T-helper 2 cell treated with Interferon-gamma antibody and Interleukin-4, amounts not matched to agents 5 μg/mL and 100 μg/mL, for 36 hours (primary cell): ENCODE measurements at regions not wholly inside any gene's neighbourhood (a gene's known extent, or its start where the extent isn't known, plus 50 kb on each side); places are given as distances from the start of the nearest gene placed in this dataset.

Experiments
- DNase-seq: peaks from one replicate; pipeline ENCODE4 v3.0.0; 2021; ENCODE audit warnings: low spot score
- H3K27ac Mint-ChIP-seq: one replicate; pipeline ENCODE4 v1.8.0; 2021; ENCODE audit warnings: mild to moderate bottlenecking, mixed read lengths
- H3K27me3 Mint-ChIP-seq: one replicate; pipeline ENCODE4 v1.8.0; 2021; ENCODE audit warnings: low read depth, mixed read lengths
- H3K36me3 Mint-ChIP-seq: one replicate; pipeline ENCODE4 v1.8.0; 2021; ENCODE audit warnings: low read depth, mixed read lengths
- H3K4me1 Mint-ChIP-seq: one replicate; pipeline ENCODE4 v1.8.0; 2021; ENCODE audit warnings: low read depth, mixed read lengths
- H3K4me3 Mint-ChIP-seq: one replicate; pipeline ENCODE4 v1.8.0; 2022; ENCODE audit warnings: mild to moderate bottlenecking, moderate library complexity, mixed read lengths
- H3K9me3 Mint-ChIP-seq: one replicate; pipeline ENCODE4 v1.8.0; 2021; ENCODE audit warnings: mixed read lengths

DNA sequence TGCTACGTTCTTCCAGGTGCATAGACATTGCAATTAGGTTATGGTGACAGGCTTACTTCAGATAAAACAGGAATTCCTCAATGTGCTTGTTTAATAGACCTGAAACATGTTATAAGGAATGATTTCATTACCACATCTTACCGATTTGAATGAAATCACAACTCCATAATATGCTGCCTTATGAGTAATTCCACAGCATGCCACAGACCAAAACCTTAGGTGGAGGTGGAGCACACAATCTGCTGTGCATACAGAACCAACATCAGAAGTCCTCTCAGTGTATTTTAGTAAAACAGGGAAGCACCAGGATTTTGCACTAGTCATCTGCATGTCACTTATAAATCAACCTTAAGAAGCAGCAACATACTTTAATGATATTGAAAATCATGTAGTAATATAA is 148.9 kb upstream of the TSHZ2 start:
- H3K27ac Mint-ChIP-seq: no peak overlapping the region
- H3K4me3 Mint-ChIP-seq: no peak overlapping the region
- no peaks in the 10 kb centered on the region for H3K9me3 Mint-ChIP-seq
- H3K36me3 Mint-ChIP-seq: no peaks in the 10 kb centered on the region
- DNase-seq: no peak
- H3K27me3 Mint-ChIP-seq: no peaks in the 10 kb centered on the region
- H3K4me1 Mint-ChIP-seq: peaks cover 2% of the 10 kb centered on the region

DNA sequence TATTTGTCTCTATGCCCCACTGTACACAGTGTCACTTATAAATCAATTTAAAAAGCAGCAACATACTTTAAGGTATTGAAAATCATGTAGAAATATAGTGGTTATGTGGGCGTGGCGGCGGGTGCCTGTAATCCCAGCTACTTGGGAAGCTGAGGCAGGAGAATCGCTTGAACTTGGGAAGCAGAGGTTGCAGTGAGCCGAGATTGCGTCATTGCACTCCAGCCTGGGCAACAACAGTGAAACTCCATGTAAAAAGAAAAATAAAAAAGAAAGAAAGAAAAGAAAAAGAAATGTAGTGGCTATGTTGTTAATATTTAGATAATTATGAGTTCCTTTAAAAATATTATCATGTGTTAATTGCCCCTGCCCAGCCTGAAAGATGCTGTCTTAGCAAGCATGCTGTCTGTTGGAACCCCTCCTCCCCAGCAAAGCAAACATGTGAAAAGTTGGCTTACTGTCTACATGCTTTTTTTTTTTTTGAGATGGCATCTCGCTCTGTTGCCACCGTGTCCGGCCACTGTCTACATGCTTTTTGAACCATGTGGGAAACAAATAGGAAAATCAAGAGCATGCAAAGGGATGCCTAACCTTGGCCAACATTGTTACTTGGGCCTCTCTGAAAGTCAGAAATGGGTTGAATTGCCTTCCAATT is 151.4 kb upstream of the TSHZ2 start:
- no peaks in the 10 kb centered on the region for H3K9me3 Mint-ChIP-seq
- H3K27me3 Mint-ChIP-seq: no peaks in the 10 kb centered on the region
- no peaks in the 10 kb centered on the region for H3K36me3 Mint-ChIP-seq
- peaks cover 2% of the 10 kb centered on the region for H3K4me1 Mint-ChIP-seq
- no peak overlapping the region for H3K4me3 Mint-ChIP-seq
- no peak for DNase-seq
- no peak overlapping the region for H3K27ac Mint-ChIP-seq

DNA sequence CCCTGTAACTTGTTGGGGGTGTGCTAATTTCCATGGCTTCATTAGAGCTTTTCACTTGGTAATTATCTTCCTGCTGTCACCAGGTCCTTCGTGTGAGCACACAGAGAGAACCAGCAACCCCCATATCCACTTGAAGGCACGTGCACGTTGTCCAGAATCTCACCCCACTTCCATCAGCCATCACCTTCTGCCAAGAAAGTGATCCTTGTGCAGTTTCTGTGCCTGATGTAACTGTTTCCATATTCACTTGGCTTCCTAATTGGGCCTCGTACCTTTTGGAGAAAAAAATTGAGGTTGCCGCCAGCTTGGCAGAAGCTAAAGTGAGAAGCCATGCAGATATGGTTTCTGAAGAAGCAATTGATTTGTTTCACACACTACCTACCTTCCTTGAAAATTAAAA is 153.7 kb upstream of the TSHZ2 start:
- DNase-seq: no peak
- Mint-ChIP-seq H3K27ac (no peak overlapping the region), H3K4me3 (no peak overlapping the region), H3K36me3 (no peaks in the 10 kb centered on the region), H3K9me3 (no peaks in the 10 kb centered on the region), H3K4me1 (no peaks in the 10 kb centered on the region), H3K27me3 (no peaks in the 10 kb centered on the region)

DNA sequence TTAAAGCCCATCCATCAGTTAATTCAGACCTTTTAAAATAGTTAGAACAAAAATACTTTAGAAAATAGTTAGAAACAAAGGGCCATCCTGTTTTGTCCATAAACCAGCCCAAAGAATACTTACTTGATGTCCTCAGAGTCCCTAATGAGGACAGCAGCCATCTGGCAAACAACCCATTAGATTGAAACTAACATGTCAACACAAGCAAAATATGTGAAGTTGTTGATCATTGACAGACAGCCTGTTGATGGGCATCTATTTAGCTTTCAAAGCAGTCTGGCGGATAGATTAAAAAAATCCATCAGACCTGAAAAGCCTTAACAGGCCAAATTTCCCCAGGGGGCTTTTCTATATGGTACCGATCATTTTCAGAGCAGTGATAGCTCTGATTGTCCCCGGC is 154.2 kb upstream of the TSHZ2 start:
- DNase-seq: no peak
- H3K9me3 Mint-ChIP-seq: no peaks in the 10 kb centered on the region
- H3K4me1 Mint-ChIP-seq: no peaks in the 10 kb centered on the region
- H3K4me3 Mint-ChIP-seq: no peak overlapping the region
- no peaks in the 10 kb centered on the region for H3K36me3 Mint-ChIP-seq
- no peak overlapping the region for H3K27ac Mint-ChIP-seq
- no peaks in the 10 kb centered on the region for H3K27me3 Mint-ChIP-seq

DNA sequence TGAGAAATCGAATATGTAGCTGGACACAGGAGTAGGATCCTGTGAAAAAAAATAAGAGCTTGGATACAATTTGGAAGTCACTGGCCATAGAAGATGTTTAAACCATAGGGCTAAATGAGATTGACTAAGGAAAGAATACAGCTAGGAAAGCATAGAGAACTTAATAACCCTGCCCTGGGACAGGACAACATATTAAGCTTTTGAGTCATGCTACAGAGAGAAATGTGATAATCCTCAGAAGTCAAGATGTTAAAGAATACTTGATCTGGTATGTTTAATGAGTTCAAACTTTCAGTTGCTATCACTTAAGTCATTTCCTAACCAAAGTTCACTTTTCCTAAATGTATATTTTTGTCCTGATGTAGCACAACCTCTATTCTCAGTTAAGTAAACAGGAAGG is 154.6 kb upstream of the TSHZ2 start:
- no peak for DNase-seq
- H3K4me1 Mint-ChIP-seq: no peaks in the 10 kb centered on the region
- H3K9me3 Mint-ChIP-seq: no peaks in the 10 kb centered on the region
- H3K27me3 Mint-ChIP-seq: no peaks in the 10 kb centered on the region
- no peak overlapping the region for H3K27ac Mint-ChIP-seq
- H3K4me3 Mint-ChIP-seq: no peak overlapping the region
- H3K36me3 Mint-ChIP-seq: no peaks in the 10 kb centered on the region

DNA sequence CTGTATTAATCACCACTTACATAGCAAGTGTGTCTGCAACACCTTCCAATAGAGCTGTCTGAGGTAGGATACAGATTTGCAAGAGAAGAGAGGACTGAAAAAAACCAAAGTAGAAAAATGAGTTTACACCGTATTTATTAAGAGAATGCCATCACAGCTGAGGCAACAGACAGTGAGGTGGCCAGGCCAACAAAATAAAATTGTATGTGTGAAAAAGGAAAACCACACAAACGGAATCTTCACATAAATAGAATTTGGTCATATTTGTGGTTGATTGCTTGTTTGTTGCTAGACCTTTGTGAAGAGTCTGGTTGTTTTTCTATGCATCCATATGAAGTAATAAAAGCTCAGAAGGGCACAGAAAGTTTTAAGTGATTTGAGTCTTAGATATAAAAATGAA is 157.8 kb upstream of the TSHZ2 start:
- DNase-seq: no peak
- Mint-ChIP-seq H3K27ac (no peak overlapping the region), H3K9me3 (no peaks in the 10 kb centered on the region), H3K4me3 (no peak overlapping the region), H3K4me1 (no peaks in the 10 kb centered on the region), H3K36me3 (no peaks in the 10 kb centered on the region), H3K27me3 (no peaks in the 10 kb centered on the region)

DNA sequence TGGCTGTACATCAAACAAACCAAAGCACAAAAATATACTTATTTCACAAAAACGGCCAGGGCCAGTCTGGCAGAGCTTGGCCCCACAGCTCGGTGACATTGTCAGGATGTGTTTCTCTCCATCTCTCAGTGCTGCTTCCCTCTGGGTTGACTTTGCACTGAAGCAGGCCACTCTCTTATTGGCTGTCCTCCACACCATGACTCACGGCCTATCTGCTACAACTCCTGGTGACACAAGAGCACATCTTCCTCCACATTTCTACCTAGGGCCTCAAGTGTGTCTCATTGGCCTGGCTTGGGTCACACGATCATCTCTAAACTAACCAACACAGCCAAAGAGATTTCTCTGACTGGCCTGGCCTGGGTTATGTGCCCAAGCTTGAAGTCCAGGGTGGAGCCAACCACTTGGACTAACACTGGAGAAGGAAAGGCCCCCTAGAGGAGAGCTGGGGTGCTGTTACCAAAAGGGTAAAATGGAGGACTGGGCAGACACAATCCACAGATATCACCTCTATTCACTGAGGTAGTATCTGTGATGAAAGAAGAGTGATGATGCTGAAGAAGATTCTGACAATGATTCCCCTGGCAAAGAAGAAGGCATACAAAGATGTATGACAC is 159.8 kb upstream of the TSHZ2 start:
- Mint-ChIP-seq H3K4me3 (no peak overlapping the region), H3K9me3 (no peaks in the 10 kb centered on the region), H3K4me1 (no peaks in the 10 kb centered on the region), H3K36me3 (no peaks in the 10 kb centered on the region), H3K27me3 (no peaks in the 10 kb centered on the region), H3K27ac (no peak overlapping the region)
- no peak for DNase-seq

DNA sequence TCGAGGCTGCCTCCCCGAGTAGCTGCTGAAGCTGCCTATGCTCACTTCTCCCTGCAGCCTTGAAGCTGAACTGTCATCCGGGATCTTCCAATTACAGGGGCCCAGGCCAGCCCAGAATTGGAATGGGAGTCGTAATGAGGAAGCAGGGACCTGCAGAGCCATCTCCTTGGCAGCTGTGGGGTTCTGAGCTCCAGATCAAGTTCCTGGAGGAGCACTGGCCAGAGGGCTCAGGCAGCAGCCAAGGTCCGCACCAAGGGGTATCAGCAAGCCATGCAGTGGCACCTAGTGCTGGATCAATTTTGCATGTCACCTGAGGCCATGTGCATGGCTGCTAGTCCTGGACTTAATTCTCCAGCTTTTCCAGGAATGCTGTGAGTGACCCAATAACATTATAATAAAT is 163.2 kb upstream of the TSHZ2 start:
- Mint-ChIP-seq H3K36me3 (no peaks in the 10 kb centered on the region), H3K4me3 (no peak overlapping the region), H3K9me3 (no peaks in the 10 kb centered on the region), H3K4me1 (no peaks in the 10 kb centered on the region), H3K27me3 (no peaks in the 10 kb centered on the region), H3K27ac (no peak overlapping the region)
- no peak for DNase-seq

DNA sequence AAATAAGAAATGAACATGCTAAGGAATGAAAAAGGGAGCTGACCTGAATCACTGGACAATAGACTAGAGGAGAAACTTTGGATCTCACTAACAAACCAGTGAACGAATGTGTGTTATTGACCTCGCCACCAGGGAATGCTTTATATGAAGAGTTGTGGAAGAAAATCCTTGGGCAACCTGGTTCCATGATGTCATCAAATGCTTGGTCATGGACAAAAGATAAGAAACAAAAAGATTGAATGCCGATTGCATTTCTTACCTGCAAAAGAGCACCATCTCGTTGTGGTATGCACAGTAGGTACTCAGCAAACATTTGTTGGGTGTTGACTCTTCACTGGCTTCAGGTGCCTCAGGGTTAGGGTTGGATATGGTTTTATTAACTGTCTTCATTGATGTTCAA is 165.2 kb upstream of the TSHZ2 start:
- H3K9me3 Mint-ChIP-seq: no peaks in the 10 kb centered on the region
- H3K27me3 Mint-ChIP-seq: no peaks in the 10 kb centered on the region
- H3K36me3 Mint-ChIP-seq: no peaks in the 10 kb centered on the region

DNA sequence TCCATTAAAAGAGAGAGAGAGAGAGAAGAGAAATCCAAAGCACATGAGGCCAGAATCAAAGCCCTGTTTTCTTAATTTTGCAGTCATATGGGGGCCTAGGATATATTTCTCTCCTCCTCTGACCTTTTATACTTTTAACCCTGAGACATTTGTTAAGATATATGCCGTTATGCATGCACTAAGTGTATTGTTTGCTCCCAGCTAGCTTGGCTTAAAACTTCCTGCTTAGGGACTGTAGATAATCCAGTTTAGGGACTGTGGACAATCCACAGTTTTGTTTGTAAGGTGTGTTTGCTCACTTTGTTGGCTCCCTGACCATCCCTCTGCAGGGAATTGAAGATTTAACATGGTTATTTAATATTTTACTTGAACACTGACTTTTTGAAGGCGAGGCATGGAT is 166.3 kb upstream of the TSHZ2 start:
- H3K27ac Mint-ChIP-seq: no peak overlapping the region
- H3K36me3 Mint-ChIP-seq: no peaks in the 10 kb centered on the region
- no peaks in the 10 kb centered on the region for H3K27me3 Mint-ChIP-seq
- H3K9me3 Mint-ChIP-seq: no peaks in the 10 kb centered on the region
- DNase-seq: no peak
- no peaks in the 10 kb centered on the region for H3K4me1 Mint-ChIP-seq
- no peak overlapping the region for H3K4me3 Mint-ChIP-seq

More for the DNA sequence above, 165.2 kb upstream of the TSHZ2 start:
- H3K4me1 Mint-ChIP-seq: no peaks in the 10 kb centered on the region
- H3K4me3 Mint-ChIP-seq: no peak overlapping the region
- DNase-seq: no peak
- no peak overlapping the region for H3K27ac Mint-ChIP-seq

DNA sequence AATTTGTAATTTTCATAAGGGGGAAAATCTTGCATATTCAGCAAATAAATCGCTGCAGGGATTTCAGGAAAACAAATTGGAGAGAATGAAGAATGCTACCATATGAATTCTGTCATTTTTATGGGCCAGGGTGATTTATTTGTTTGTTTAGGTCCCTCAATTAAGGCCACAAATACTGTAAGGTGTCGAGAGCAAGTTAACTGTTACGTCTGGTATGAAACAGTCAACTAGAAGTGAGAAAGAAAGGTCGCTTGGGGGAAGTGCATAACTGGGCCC is 166.9 kb upstream of the TSHZ2 start:
- H3K27me3 Mint-ChIP-seq: no peaks in the 10 kb centered on the region
- no peaks in the 10 kb centered on the region for H3K4me1 Mint-ChIP-seq
- H3K36me3 Mint-ChIP-seq: no peaks in the 10 kb centered on the region
- no peak overlapping the region for H3K27ac Mint-ChIP-seq
- no peak overlapping the region for H3K4me3 Mint-ChIP-seq
- no peak for DNase-seq
- H3K9me3 Mint-ChIP-seq: no peaks in the 10 kb centered on the region

DNA sequence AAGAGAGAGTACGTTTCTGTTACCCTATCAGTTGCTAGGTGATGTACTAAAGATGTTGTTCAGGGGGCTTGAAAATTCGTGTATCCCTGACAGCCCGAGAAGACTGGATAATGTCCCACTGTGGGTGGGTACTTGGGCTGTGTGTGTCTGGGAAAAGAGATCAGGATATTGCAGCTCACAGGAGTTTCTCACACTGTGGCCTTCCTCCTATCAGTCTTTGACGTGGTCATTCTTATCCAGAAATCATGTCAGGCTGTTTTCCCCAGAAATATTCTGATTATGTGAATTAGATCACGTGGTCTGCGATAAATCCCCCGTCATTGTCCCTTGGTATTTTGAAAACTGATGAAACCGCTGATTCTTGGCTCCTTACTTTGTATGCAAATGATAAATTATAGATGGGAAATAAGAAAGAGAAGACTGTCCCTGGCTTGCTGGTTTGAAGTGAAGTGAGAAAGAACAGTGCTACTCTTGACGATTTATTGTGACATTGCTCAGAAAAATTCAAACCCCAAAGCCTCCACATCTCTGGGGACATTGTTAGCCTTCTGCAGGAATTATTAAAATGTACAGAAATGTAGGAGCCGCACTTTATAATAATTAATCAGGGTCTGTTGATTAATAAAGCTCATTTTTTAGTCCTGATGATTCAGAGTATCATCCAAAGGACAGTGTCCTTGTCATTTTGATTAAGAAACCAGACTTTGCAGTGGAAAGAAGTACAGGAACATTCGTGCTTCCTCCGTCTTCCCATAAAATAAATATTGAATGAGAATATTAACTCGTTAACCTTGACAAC is 167.5 kb upstream of the TSHZ2 start:
- no peak overlapping the region for H3K4me3 Mint-ChIP-seq
- no peak for DNase-seq
- H3K9me3 Mint-ChIP-seq: no peaks in the 10 kb centered on the region
- H3K27ac Mint-ChIP-seq: no peak overlapping the region
- no peaks in the 10 kb centered on the region for H3K36me3 Mint-ChIP-seq
- no peaks in the 10 kb centered on the region for H3K4me1 Mint-ChIP-seq
- no peaks in the 10 kb centered on the region for H3K27me3 Mint-ChIP-seq

DNA sequence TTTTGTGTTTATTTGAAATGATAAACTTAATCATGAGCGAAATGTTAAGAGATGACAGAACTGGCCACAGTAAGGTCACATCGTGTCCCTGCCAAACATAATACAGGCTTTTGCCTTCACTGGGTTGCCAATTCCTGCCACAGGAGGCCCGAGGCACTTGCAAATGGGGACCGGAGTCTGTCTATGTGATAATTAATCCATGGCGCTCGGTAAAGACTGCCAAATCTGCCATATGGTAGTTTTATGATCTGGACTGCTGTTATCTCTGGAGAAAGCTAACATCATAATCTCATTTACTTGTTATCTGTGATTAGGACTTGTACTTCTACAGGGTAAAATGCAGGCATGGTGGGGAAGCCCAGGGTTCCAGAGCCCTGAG is 170.5 kb upstream of the TSHZ2 start:
- no peak for DNase-seq
- Mint-ChIP-seq H3K4me3 (no peak overlapping the region), H3K27ac (no peak overlapping the region), H3K36me3 (no peaks in the 10 kb centered on the region), H3K9me3 (no peaks in the 10 kb centered on the region), H3K4me1 (no peaks in the 10 kb centered on the region), H3K27me3 (no peaks in the 10 kb centered on the region)

DNA sequence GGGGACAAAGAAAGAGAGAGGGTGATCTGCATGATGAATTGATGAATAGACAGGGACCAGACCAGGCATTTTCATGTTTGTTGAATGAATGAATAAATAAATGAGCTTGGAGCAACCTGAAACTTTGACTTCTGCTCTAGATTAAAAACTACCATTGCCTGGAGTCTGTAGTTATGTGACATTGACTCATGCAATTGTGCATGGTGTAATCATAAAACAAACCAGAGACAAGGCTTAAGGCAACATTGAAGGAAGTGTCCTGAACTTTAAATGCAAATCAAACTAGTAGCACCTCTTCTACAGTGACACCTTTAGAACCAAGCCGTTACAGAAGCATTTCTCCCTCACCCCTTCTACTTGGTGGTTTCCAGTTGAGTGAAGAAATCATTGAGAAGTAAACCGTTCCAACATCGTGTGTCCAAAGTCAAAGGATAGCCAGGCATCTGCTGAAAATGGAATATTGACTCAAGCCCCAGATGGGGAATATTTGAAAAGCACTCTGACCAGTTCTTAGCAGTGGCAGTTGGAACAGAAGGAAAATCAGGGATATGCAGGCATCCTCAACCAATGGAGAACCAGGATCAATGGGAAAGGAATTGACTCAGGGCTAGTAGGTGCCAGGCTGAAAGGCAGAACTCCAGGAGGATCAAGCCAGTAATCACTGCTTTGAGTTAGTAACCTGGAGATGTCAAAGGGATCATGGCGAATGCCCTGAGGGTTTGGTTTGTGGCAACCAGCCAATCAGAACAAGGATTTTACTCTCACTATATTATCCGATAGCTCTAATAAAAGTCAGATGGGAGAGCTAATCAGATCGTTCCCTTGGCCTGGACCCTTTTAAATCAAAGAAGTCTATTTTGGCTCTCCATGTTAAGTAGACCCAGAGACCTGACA is 171.2 kb upstream of the TSHZ2 start:
- H3K36me3 Mint-ChIP-seq: no peaks in the 10 kb centered on the region
- DNase-seq: no peak
- no peaks in the 10 kb centered on the region for H3K27me3 Mint-ChIP-seq
- H3K4me1 Mint-ChIP-seq: no peaks in the 10 kb centered on the region
- no peak overlapping the region for H3K4me3 Mint-ChIP-seq
- H3K27ac Mint-ChIP-seq: no peak overlapping the region
- H3K9me3 Mint-ChIP-seq: no peaks in the 10 kb centered on the region
